H1 (cell line): ENCODE measurements at regions not wholly inside any gene's neighbourhood (a gene's known extent, or its start where the extent isn't known, plus 50 kb on each side); places are given as distances from the start of the nearest gene placed in this dataset.

Experiments used
- CTCF ChIA-PET: fragments of 300-600 bp; sonication (Branson Sonifier 250); formaldehyde crosslinking; loops from one replicate; lab custom pipeline; 2021; ENCODE audit not compliant: partially characterized antibody; lab: Charles Lee
- POLR2A ChIA-PET: fragments of 300-600 bp; sonication (Branson Sonifier 250); formaldehyde crosslinking; loops from one replicate; lab custom pipeline; 2021; ENCODE audit warnings: inconsistent platforms; ENCODE audit not compliant: partially characterized antibody; lab: Charles Lee
- DNase-seq, 2 experiments: peaks; one replicate each; pipeline versions ENCODE4 v3.0.0 to v3.0.0-alpha.2; 2010 to 2022; ENCODE audit warnings: low spot score in 2 of 2, low read depth in 1 of 2, mixed read lengths in 1 of 2
- FAIRE-seq: peaks from 2 replicates; lab custom pipeline; 2011; peaks lifted over from hg19 to GRCh38; lab: Jason Lieb, UNC
- H2AFZ ChIP-seq: 2 replicates; pipeline ENCODE4 v1.8.1; 2012; ENCODE audit warnings: low read length, inconsistent platforms
- H2AK5ac ChIP-seq: 2 replicates; pipeline ENCODE4 v1.6.1; 2013; ENCODE audit warnings: low read depth, low read length
- H2BK120ac ChIP-seq: replicated peaks from 2 replicates; pipeline ENCODE3; 2013; ENCODE audit warnings: low read depth, low read length, inconsistent platforms
- H2BK12ac ChIP-seq: 2 replicates; pipeline ENCODE4 v1.6.1; 2013; ENCODE audit warnings: low read depth, low read length
- H2BK15ac ChIP-seq: 2 replicates; pipeline ENCODE4 v1.6.1; 2013; ENCODE audit warnings: low read length
- H2BK20ac ChIP-seq: 2 replicates; pipeline ENCODE4 v1.6.1; 2013; ENCODE audit warnings: low read length
- H2BK5ac ChIP-seq: 2 replicates; pipeline ENCODE4 v1.6.1; 2013; ENCODE audit warnings: low read depth, low read length
- H3K14ac ChIP-seq: 2 replicates; pipeline ENCODE4 v1.6.1; 2013; ENCODE audit warnings: inconsistent platforms; ENCODE audit not compliant: insufficient read length
- H3K18ac ChIP-seq: 2 replicates; pipeline ENCODE4 v1.6.1; 2013; ENCODE audit warnings: low read length; ENCODE audit errors: extremely low read depth
- H3K23ac ChIP-seq: 2 replicates; pipeline ENCODE4 v1.6.1; 2013; ENCODE audit warnings: inconsistent platforms; ENCODE audit not compliant: insufficient read length
- H3K23me2 ChIP-seq: 2 replicates; pipeline ENCODE4 v1.6.1; 2013; ENCODE audit warnings: low read depth, low read length
- H3K27ac ChIP-seq: 2 replicates; pipeline ENCODE4 v1.6.1; 2011; ENCODE audit warnings: low read depth, low read length, inconsistent platforms
- H3K27me3 ChIP-seq, 4 experiments: replicated peaks in 1 of 4; 1 replicate in 1 of 4; 2 replicates in 3 of 4; pipeline versions ENCODE4 v1.6.1 to v1.8.1; 2011 to 2013; ENCODE audit warnings: low read length in 3 of 4, mild to moderate bottlenecking in 3 of 4, inconsistent platforms in 2 of 4, mixed read lengths in 2 of 4, moderate library complexity in 1 of 4; ENCODE audit not compliant: control insufficient read depth in 3 of 4, insufficient read depth in 3 of 4; ENCODE audit errors: extremely low read depth in 1 of 4
- H3K36me3 ChIP-seq, 4 experiments: 2 replicates each; pipeline versions ENCODE4 v1.6.1 to v1.8.1; 2011 to 2013; ENCODE audit warnings: mild to moderate bottlenecking in 4 of 4, low read length in 3 of 4, moderate library complexity in 2 of 4, control low read depth in 1 of 4, inconsistent platforms in 1 of 4; ENCODE audit not compliant: insufficient read depth in 4 of 4, control insufficient read depth in 2 of 4
- H3K4ac ChIP-seq: replicated peaks from 2 replicates; pipeline ENCODE3; 2013; ENCODE audit warnings: low read length, low read depth, mixed read lengths, inconsistent platforms; ENCODE audit not compliant: insufficient read length
- H3K4me1 ChIP-seq, 4 experiments: replicated peaks in 1 of 4; 1 replicate in 1 of 4; 2 replicates in 3 of 4; pipeline versions ENCODE4 v1.6.1 to v1.8.1; 2011 to 2013; ENCODE audit warnings: low read length in 3 of 4, inconsistent platforms in 2 of 4, mixed read lengths in 1 of 4; ENCODE audit not compliant: insufficient read depth in 4 of 4, control insufficient read depth in 3 of 4
- H3K4me2 ChIP-seq, 2 experiments: 2 replicates each; pipeline versions ENCODE4 v1.6.1 to v1.8.1; 2011 to 2013; ENCODE audit warnings: low read depth in 2 of 2, low read length in 2 of 2, control low read depth in 1 of 2, inconsistent platforms in 1 of 2, mild to moderate bottlenecking in 1 of 2; ENCODE audit not compliant: insufficient read depth in 1 of 2
- H3K4me3 ChIP-seq, 4 experiments: fragments of 200-600, 300-600 bp in 1 of 4; sonication (generic), shearing (Covaris generic), sonication (Bioruptor Twin) in 1 of 4; 2 replicates each; pipeline versions ENCODE4 v1.5.1 to v1.8.1; 2011 to 2016; ENCODE audit warnings: low read length in 4 of 4, low read depth in 3 of 4, control low read depth in 2 of 4, inconsistent platforms in 2 of 4, mild to moderate bottlenecking in 2 of 4, mixed read lengths in 1 of 4, moderate library complexity in 1 of 4; ENCODE audit not compliant: insufficient read depth in 2 of 4; ENCODE audit errors: extremely low read depth in 1 of 4
- H3K56ac ChIP-seq: replicated peaks from 2 replicates; pipeline ENCODE3; 2013; ENCODE audit warnings: low read depth, mild to moderate bottlenecking, mixed read lengths, low read length, inconsistent platforms; ENCODE audit not compliant: insufficient read length
- H3K79me1 ChIP-seq: 2 replicates; pipeline ENCODE4 v1.6.1; 2013; ENCODE audit warnings: low read depth, low read length, control low read depth
- H3K79me2 ChIP-seq, 2 experiments: 2 replicates each; pipeline versions ENCODE4 v1.6.1 to v1.8.1; 2012 to 2013; ENCODE audit warnings: low read length in 2 of 2, mild to moderate bottlenecking in 2 of 2, inconsistent platforms in 1 of 2; ENCODE audit not compliant: insufficient read depth in 2 of 2, control insufficient read depth in 1 of 2
- H3K9ac ChIP-seq, 4 experiments: replicated peaks in 1 of 4; 1 replicate in 1 of 4; 2 replicates in 3 of 4; pipeline versions ENCODE4 v1.6.1 to v1.8.1; 2011 to 2013; ENCODE audit warnings: low read depth in 3 of 4, low read length in 3 of 4, control low read depth in 2 of 4, mild to moderate bottlenecking in 2 of 4, moderate library complexity in 2 of 4, inconsistent platforms in 1 of 4; ENCODE audit errors: extremely low read depth in 1 of 4
- H3K9me3 ChIP-seq, 2 experiments: 2 replicates each; pipeline versions ENCODE4 v1.6.1 to v1.8.1; 2012 to 2013; ENCODE audit warnings: mild to moderate bottlenecking in 2 of 2, moderate library complexity in 2 of 2, control low read depth in 1 of 2, inconsistent platforms in 1 of 2, low read depth in 1 of 2, low read length in 1 of 2, mixed read lengths in 1 of 2; ENCODE audit not compliant: insufficient read depth in 2 of 2
- H4K20me1 ChIP-seq, 2 experiments: replicated peaks in 1 of 2; 2 replicates each; pipeline versions ENCODE3 to v1.8.1; 2011 to 2013; ENCODE audit warnings: inconsistent platforms in 2 of 2, low read length in 2 of 2, mild to moderate bottlenecking in 1 of 2; ENCODE audit not compliant: insufficient read depth in 2 of 2, control insufficient read depth in 1 of 2
- H4K5ac ChIP-seq: 2 replicates; pipeline ENCODE4 v1.6.1; 2013; ENCODE audit warnings: low read length, low read depth, mixed read lengths, inconsistent platforms; ENCODE audit not compliant: insufficient read length
- H4K8ac ChIP-seq: 2 replicates; pipeline ENCODE4 v1.8.0; 2013; ENCODE audit warnings: mild to moderate bottlenecking, moderate library complexity, low read length, inconsistent platforms; ENCODE audit not compliant: insufficient read depth; ENCODE audit errors: extremely low read depth
- H4K91ac ChIP-seq: replicated peaks from 2 replicates; pipeline ENCODE3; 2013; ENCODE audit warnings: low read length, mixed read lengths, inconsistent platforms; ENCODE audit not compliant: insufficient read length
- ASH2L ChIP-seq: fragments of 200-600, 300-600 bp; sonication (generic); IDR thresholded peaks from one replicate; pipeline ENCODE4 v1.7.1; 2017; ENCODE audit warnings: low read length
- CEBPB ChIP-seq: IDR thresholded peaks from 2 replicates; pipeline ENCODE4 v1.6.1; 2012; ENCODE audit warnings: low read depth, low read length
- EGR1 ChIP-seq: IDR thresholded peaks from 2 replicates; pipeline ENCODE4 v1.6.1; 2011; ENCODE audit warnings: low read depth, low read length, borderline replicate concordance
- GABPA ChIP-seq: IDR thresholded peaks from 2 replicates; pipeline ENCODE4 v1.6.1; 2011; ENCODE audit warnings: mild to moderate bottlenecking, low read length, moderate library complexity, borderline replicate concordance; ENCODE audit not compliant: insufficient read depth
- KDM1A ChIP-seq: fragments of 200-600, 300-600 bp; sonication (generic); IDR thresholded peaks from 2 replicates; pipeline ENCODE4 v1.7.1; 2016; ENCODE audit warnings: mild to moderate bottlenecking, low read length, borderline replicate concordance
- POLR2A ChIP-seq, 2 experiments: IDR thresholded peaks; 1 replicate in 1 of 2; 2 replicates in 1 of 2; pipeline ENCODE4 v1.6.1; 2011; ENCODE audit warnings: low read depth in 2 of 2, low read length in 2 of 2, mild to moderate bottlenecking in 2 of 2; ENCODE audit errors: control extremely low read depth in 1 of 2
- WGBS, 2 experiments: shearing (Covaris generic) in 1 of 2; methylation state at CpG; one replicate each; pipeline versions ENCODE4 v1.1.6 to v1.1.7; 2013 to 2015; ENCODE audit warnings: low lambda C conversion rate in 2 of 2, mixed read lengths in 2 of 2, inconsistent platforms in 1 of 2, low coverage in 1 of 2, missing lambda C conversion rate in 1 of 2; ENCODE audit not compliant: insufficient replicate concordance in 2 of 2, insufficient coverage in 1 of 2, insufficient read length in 1 of 2; ENCODE audit errors: extremely low coverage in 1 of 2, missing lambda C conversion rate in 1 of 2; 5-methylcytosine and 5-hydroxymethylcytosine counted together

DNA sequence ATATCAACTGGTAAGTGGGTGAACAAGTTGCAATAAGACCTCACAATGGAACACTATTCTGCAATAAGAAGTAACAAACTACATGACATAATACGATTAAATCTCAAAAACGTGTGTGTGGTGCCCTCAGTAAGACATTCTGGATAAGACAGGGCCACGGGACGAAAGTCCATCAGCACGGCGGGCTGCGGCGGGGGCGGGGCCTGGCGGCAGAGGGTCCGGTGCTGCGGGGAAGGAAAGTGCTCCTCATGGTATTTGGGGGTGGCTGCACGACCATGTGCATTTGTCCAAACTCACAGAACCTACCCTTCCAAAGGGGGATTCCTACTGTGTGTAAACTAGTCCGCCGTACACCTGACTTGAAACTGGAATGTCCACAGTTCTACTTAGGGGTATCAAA, 341.8 kb downstream of the TCERG1L start:
- Histone ChIP-seq H3K27me3 (no peaks in the 10 kb centered on the region), H3K18ac (no peak overlapping the region), H2BK120ac (no peak overlapping the region), H3K23ac (no peak overlapping the region), H2AK5ac (no peak overlapping the region), H2BK20ac (no peak overlapping the region), H2AFZ (no peak overlapping the region), H3K9me3 (peaks cover 2 to 9% of the 10 kb centered on the region in 2 experiments; a peak in 1 of 4 replicates), H3K79me2 (no peaks in the 10 kb centered on the region), H3K4me1 (0 out of 7 replicates have a peak, but pooled peaks cover 0 to 2% (median 0%) of the 10 kb centered on the region in 4 experiments), H3K23me2 (no peaks in the 10 kb centered on the region; the same call in 1 of the 2 replicates), H3K4me3 (no peak overlapping the region), H4K8ac (no peak overlapping the region), H2BK12ac (no peak overlapping the region), H3K27ac (no peak overlapping the region), H4K5ac (no peak overlapping the region), H3K4me2 (no peak overlapping the region), H2BK5ac (no peak overlapping the region), H3K14ac (no peak overlapping the region), H3K9ac (no peak overlapping the region), H3K79me1 (no peaks in the 10 kb centered on the region), H3K36me3 (no peaks in the 10 kb centered on the region), H2BK15ac (no peak overlapping the region), H4K20me1 (no peaks in the 10 kb centered on the region), H3K56ac (no peak overlapping the region), H4K91ac (no peak overlapping the region), H3K4ac (no peak overlapping the region)
- no peak for TF ChIP-seq ASH2L
- TF ChIP-seq GABPA: no peak
- TF ChIP-seq KDM1A: no peak
- no peak for TF ChIP-seq POLR2A (IDR thresholded peaks at IDR 0.05; ENCODE audit: control extremely low read depth in 1 of 2, low read depth in 2 of 2, low read length in 2 of 2)
- no peak for TF ChIP-seq CEBPB
- no peak for TF ChIP-seq EGR1
- ChIA-PET CTCF (interaction anchor here (1.0 to 3.3 kb wide), 3 partner anchors 11 to 114 kb away, joined by 3 to 10 read pairs (median 3); no protein-coding TSS in a partner anchor), POLR2A (interaction anchor here (0.6 kb wide), 1 partner anchor 719 kb away, joined by 3 read pairs; no protein-coding TSS in a partner anchor)
- FAIRE-seq: no peak
- WGBS, 2 experiments: 84% methylated on average over 15 of the region's 15 CpGs; no CpG with 5 or more reads in 1 of the 2 experiments
- no peak for DNase-seq
